Activated CD4-positive, alpha-beta T cell treated with anti-CD3 and anti-CD28 coated beads, Interleukin-2, amount 50 U/mL, for 24 hours (primary cell): ENCODE measurements at regions not wholly inside any gene's neighbourhood (a gene's known extent, or its start where the extent isn't known, plus 50 kb on each side); places are given as distances from the start of the nearest gene placed in this dataset.
"Not testable (repeated sequence)": the region's sequence is repeated elsewhere in the genome, so short reads cannot be mapped to it uniquely, and the experiment has no call there.

Source experiments
- DNase-seq, 2 donors: peaks; one replicate each; pipeline ENCODE4 v3.0.0-alpha.2; 2020; ENCODE audit warnings: low read depth in 1 of 2, low spot score in 1 of 2

- no peak for DNase-seq
Measured at GRCh38 chr3:15983232-15983631, 185.5 kb upstream of the ANKRD28 start.

DNA sequence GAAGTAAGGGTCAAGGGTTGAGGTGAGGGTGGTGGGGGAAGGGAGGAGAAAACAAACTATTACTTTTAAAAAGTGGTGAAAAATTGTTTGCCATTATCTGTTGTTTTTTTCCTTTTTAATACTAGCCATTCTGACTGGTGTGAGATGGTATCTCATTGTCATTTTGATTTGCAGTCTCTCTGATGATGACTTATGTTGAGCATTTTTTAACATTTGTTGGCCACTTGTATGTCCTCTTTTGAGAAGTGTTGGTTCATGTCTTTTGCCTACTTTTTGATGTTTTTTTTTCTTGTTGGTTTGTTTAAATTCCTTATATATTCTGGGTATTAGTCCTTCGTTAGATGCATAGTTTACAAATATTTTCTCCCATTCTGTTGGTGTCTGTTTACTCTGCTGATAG, 185.9 kb upstream of the ANKRD28 start:
- DNase-seq: no peak

- DNase-seq: no peak
Measured at GRCh38 chr3:15989419-15989818, 185.1 kb upstream of the GALNT15 start.

DNA sequence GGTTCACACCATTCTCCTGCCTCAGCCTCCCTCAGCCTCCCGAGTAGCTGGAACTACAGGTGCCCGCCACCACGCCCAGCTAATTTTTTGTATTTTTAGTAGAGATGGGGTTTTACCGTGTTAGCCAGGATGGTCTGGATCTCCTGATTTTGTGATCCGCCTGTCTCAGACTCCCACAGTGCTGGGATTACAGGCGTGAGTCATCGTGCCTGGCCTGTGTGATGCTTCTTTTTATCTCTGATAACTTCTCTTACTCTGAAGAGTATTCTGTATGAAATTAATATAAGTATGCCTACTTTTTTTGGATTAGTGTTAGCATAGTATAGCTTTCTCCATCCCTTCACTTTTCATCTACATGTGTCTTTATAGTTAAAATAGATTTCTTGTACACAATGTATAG, 180.8 kb upstream of the GALNT15 start:
- not testable (repeated sequence) for DNase-seq

GRCh38 chr3:15996496-15996895, 178.0 kb upstream of the GALNT15 start:
- DNase-seq: not testable (repeated sequence)

- DNase-seq: no peak
Measured at GRCh38 chr3:15997274-15997943, 177.1 kb upstream of the GALNT15 start.

- DNase-seq: no peak
Measured at GRCh38 chr3:15998911-15999310, 175.6 kb upstream of the GALNT15 start.

- no peak for DNase-seq
Measured at GRCh38 chr3:16004812-16005211, 169.7 kb upstream of the GALNT15 start.

DNA sequence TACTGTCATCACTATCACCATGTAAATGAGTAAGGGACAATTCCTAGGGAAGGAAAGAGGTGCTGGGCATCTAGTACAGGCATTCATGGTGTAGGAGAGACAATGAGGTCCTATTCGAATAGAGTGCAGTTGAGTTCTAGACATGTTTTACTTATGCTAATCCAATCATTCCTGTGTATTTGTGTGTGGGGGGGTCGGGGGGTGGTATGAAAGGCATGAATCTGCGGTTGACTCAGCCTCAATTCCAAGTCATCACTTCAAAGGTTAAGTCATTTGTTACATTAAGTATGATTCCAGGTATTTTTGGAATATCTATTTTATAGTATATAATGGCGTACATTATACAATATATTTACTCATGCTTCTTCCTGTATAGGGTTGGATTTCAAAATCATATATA, 163.1 kb upstream of the GALNT15 start:
- DNase-seq: no peak

GRCh38 chr3:16012086-16012485, 162.4 kb upstream of the GALNT15 start:
- no peak for DNase-seq

GRCh38 chr3:16013568-16013967, 160.9 kb upstream of the GALNT15 start:
- no peak for DNase-seq

DNA sequence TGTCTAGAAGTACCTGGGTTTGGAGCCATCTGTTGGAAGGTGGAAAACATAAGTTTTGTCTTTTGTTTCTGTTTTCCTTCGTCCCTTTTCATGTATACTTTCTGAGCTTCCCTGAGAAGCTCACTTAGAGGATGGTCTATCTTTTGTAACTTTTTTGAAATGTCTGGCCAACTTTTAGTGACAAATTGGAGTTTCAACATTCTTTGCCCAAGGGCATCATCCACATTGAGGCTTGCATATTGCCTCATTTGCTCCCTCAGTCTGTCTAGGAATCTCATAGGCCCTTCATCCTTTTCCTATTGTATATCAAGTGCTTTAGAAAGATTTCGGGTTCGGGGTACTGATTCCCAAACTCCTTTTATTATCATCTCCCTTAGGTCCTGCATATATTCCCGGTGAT, 152.7 kb upstream of the GALNT15 start:
- not testable (repeated sequence) for DNase-seq

DNA sequence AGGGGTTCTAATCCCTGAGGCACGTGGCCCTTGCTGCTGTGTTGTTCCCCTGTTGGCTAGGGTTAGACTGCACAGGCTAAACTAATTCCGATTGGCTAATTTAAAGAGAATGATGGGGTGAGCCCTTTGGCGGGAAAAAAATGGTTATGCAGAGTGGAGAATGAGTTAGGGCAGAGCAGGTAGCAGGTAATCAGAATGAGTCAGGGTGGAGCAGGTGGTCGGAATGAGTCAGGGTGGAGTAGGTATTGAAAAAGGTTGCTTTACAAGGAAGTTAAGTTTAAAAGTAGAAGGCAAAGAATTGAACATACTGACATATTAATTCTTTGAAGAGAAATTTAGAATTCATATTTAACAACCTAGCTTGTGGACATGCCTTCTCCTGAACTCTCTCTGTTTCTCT, 150.6 kb upstream of the GALNT15 start:
- DNase-seq: not testable (repeated sequence)

GRCh38 chr3:16024548-16024947, 149.9 kb upstream of the GALNT15 start:
- DNase-seq: no peak

DNA sequence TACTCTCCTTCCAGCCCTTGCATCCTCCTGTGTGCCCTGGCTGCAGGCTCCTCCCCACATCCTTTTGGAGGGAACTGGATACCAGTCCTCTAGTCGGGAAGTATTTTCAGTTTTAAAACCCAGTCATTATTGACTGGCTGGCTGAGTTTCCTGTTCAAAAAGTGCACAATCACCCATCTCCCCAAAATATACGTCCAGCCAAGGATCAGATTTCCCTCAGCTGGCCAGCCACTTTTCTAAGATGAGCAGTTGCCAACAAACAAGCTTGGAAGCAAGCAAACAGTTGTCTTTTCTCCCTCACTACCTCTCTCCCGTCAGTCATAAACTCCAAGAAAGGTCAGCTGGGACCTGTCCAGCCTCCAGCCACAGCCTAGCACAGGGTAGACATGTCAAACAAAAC, 147.7 kb upstream of the GALNT15 start:
- no peak for DNase-seq

DNA sequence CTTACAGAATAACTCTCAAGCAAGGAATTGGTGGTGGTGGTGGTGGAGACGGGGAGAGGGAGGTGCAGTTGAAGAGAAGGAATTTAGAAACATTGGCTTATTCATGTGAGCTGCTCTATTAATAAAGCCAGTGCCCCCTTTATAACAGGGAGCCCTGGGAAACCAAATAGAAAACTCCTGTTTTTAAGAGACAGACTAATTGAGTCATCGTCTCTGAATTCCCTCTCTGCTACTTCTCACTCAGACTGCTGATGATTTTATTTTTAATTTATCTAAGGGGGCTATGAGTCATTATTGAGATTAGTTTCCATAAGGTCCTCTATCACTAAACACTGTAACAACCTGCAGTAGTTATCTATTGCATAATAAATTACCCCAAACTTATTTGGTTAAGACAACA, 145.9 kb upstream of the GALNT15 start:
- no peak for DNase-seq

DNA sequence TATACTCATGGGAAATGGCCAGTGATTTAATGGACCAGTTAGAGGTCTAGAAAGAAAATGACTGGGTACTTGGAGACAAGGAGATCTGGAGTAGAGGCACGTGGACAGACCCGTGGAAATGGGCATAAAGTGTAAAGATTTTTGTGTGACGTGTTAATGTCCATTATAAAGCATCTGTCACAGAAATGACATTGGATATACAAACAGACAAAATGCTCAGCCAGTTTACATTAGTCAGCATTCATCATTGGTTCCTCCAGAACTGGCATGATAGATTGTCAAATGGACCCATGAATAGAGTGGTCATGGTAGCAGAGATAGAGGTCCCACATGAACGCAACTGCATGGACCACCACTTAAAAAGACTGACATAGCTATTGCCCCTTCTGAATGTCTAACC, 144.1 kb upstream of the GALNT15 start:
- DNase-seq: no peak

DNA sequence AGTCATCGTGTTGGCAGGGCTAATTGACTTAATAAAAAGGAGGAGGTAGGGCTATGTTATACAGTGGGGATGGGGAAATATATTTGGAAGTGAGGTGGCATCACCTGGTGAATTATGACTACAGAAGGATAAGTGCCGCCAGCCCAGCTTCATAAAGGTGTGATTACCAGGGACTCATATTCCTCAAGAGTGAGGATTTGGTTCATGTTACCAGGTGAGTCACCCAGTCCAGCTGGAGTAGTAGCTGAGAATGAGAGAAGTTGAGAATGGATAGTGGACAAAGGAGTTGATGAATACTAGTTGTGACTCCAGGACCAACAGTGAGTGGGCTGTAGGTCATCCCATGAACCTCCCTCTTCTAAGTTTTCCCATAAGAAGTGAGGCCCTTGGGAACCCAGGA, 143.0 kb upstream of the GALNT15 start:
- no peak for DNase-seq

GRCh38 chr3:16033889-16034687, 140.4 kb upstream of the GALNT15 start:
- DNase-seq: no peak

DNA sequence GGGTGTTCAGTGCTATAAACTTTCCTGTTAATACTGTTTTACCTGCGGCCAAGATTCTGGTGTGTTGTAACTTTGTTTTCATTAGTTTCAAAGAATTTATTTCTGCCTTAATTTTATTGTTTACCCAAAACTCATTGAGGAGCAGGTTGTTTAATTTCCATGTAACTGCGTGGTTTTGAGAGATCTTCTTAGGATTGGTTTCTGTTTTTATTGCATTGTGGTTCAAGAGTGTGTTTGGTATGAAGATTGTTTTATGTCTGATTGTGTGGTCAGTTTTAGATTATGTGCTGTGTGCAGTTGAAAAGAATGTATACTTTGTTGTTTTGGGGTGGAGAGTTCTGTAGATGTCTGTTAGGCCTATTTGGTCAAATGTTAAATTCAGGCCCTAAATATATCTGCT, 133.5 kb upstream of the GALNT15 start:
- no peak for DNase-seq

- DNase-seq: peak in 1 of 2 donors; percentile 40
Measured at GRCh38 chr3:16048435-16049318, 125.8 kb upstream of the GALNT15 start.
